SH-SY5Y (cell line): ENCODE measurements at regions not wholly inside any gene's neighbourhood (a gene's known extent, or its start where the extent isn't known, plus 50 kb on each side); places are given as distances from the start of the nearest gene placed in this dataset.

ENCODE experiments used
- GATA2 ChIP-seq: IDR thresholded peaks from 2 replicates; pipeline ENCODE4 v1.6.1; 2011; ENCODE audit warnings: mild to moderate bottlenecking, low read depth, low read length
- GATA3 ChIP-seq: IDR thresholded peaks from 2 replicates; pipeline ENCODE4 v1.6.1; 2011; ENCODE audit warnings: low read depth, mild to moderate bottlenecking, low read length, moderate library complexity

- no peak for TF ChIP-seq GATA3
- TF ChIP-seq GATA2 = no peak
Measured at GRCh38 chrX:128106630-128107029, 54.4 kb upstream of the ACTRT1 start.
